ENCODE measurements at regions not wholly inside any gene's neighbourhood (a gene's known extent, or its start where the extent isn't known, plus 50 kb on each side); places are given as distances from the start of the nearest gene placed in this dataset.
A peak's percentile ranks its signal among the peaks of the same experiment; 100 is the strongest.

DNA sequence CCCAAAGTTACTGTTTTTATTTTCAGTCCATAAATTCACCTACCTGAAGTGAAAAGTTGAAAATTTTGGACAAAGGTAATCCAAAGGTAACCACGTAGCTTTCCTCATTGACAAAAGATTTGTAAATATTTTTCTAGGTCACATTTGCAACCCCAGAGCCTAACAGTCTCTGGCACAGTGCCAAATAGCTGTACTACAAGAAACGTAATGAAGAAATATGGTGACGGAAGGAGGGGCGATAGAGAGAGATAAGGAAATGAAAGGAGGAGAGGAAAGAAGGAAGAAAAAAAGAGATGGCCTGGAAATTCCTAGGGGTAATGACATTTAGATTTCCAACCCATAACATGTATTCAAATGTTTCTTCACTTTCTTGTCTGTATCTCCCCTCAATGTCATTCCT, 159.4 kb downstream of the BARHL2 start:
- peaks cover 3% of the 10 kb centered on the region; the same call in 1 of the 2 replicates for H3K79me2 ChIP-seq (ENCODE audit: insufficient read depth, low read length)
- H3K27me3 ChIP-seq (ENCODE audit: insufficient read depth, low read length, poor library complexity), result no peaks in the 10 kb centered on the region
- H3K4me3 ChIP-seq (ENCODE audit: low read depth in 1 of 2, low read length in 2 of 2), result peak overlapping the region; percentile 2 to 44; a peak in 3 of 4 replicates
- peak overlapping the region; percentile 88 for H3K27ac ChIP-seq (ENCODE audit: low read length)
- DNase-seq, result peak; percentile 68
- H3K4me2 ChIP-seq (ENCODE audit: insufficient read depth, low read length), result peak overlapping the region; percentile 54
- H3K4me1 ChIP-seq (ENCODE audit: insufficient read depth, low read length), result peaks cover 69% of the 10 kb centered on the region
- ATAC-seq (ENCODE audit: insufficient read depth, low read depth), result peak; percentile 5; the same call in 2 of the 3 replicates
- H3K9me3 ChIP-seq (ENCODE audit: insufficient read depth, low read length, severe bottlenecking), result no peaks in the 10 kb centered on the region
- H3K36me3 ChIP-seq (ENCODE audit: insufficient read depth, low read length), result no peaks in the 10 kb centered on the region
- peak overlapping the region; percentile 49 for H3K9ac ChIP-seq (ENCODE audit: low read depth, low read length)
- H4K20me1 ChIP-seq (ENCODE audit: insufficient read depth, low read length), result no peaks in the 10 kb centered on the region
- H2AFZ ChIP-seq (ENCODE audit: low read depth, low read length), result no peak overlapping the region
- TF ChIP-seq CTCF (IDR thresholded peaks at IDR 0.05; ENCODE audit: borderline replicate concordance, extremely low read depth, low read length, poor library complexity, severe bottlenecking) (no peak), EZH2 (IDR thresholded peaks at IDR 0.05; ENCODE audit: borderline replicate concordance, low read depth, low read length, severe bottlenecking) (no peak)

- Histone ChIP-seq H3K4me1 (ENCODE audit: insufficient read depth, low read length) (peaks cover 38% of the 10 kb centered on the region), H3K9me3 (ENCODE audit: insufficient read depth, low read length, severe bottlenecking) (no peaks in the 10 kb centered on the region), H3K27ac (ENCODE audit: low read length) (0 out of 2 replicates have a peak overlapping the region, but pooled peaks have one; percentile 4), H4K20me1 (ENCODE audit: insufficient read depth, low read length) (no peaks in the 10 kb centered on the region), H3K9ac (ENCODE audit: low read depth, low read length) (no peak overlapping the region), H3K4me3 (ENCODE audit: low read depth in 1 of 2, low read length in 2 of 2) (no peak overlapping the region), H2AFZ (ENCODE audit: low read depth, low read length) (no peak overlapping the region), H3K27me3 (ENCODE audit: insufficient read depth, low read length, poor library complexity) (no peaks in the 10 kb centered on the region), H3K36me3 (ENCODE audit: insufficient read depth, low read length) (no peaks in the 10 kb centered on the region; the same call in 1 of the 2 replicates), H3K4me2 (ENCODE audit: insufficient read depth, low read length) (no peak overlapping the region), H3K79me2 (ENCODE audit: insufficient read depth, low read length) (peaks cover 7% of the 10 kb centered on the region)
- ATAC-seq (ENCODE audit: insufficient read depth, low read depth) (no peak), DNase-seq (no peak)
- TF ChIP-seq EZH2 (IDR thresholded peaks at IDR 0.05; ENCODE audit: borderline replicate concordance, low read depth, low read length, severe bottlenecking), result no peak
- TF ChIP-seq CTCF (IDR thresholded peaks at IDR 0.05; ENCODE audit: borderline replicate concordance, extremely low read depth, low read length, poor library complexity, severe bottlenecking), result peak; percentile 7
These were observed 166.3 kb downstream of the BARHL2 start for GRCh38 chr1:90550626-90551406.

DNA sequence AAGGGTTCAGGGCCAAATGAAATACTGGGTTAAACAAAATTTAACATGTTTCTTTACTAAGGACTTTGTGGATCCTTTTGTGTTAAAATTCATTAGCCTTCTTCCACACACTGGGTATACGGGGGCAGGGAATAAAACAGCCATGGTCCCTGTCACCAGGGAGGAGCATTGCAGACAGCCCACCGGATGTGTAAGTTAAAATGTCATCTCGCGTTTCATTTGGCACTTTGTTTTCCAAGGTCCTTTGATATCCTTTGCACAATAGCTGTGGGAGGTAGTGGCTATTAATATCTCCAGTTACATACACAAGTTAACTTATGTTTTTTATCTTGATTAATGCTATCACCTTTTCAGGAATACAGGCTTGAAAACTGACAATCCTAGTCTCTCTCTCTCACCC, 172.7 kb downstream of the BARHL2 start:
- Histone ChIP-seq H3K27ac (ENCODE audit: low read length) (no peak overlapping the region), H2AFZ (ENCODE audit: low read depth, low read length) (no peak overlapping the region), H3K27me3 (ENCODE audit: insufficient read depth, low read length, poor library complexity) (no peaks in the 10 kb centered on the region), H3K4me1 (ENCODE audit: insufficient read depth, low read length) (peaks cover 21% of the 10 kb centered on the region), H4K20me1 (ENCODE audit: insufficient read depth, low read length) (no peaks in the 10 kb centered on the region), H3K9ac (ENCODE audit: low read depth, low read length) (no peak overlapping the region), H3K9me3 (ENCODE audit: insufficient read depth, low read length, severe bottlenecking) (no peaks in the 10 kb centered on the region), H3K4me3 (ENCODE audit: low read depth in 1 of 2, low read length in 2 of 2) (no peak overlapping the region), H3K79me2 (ENCODE audit: insufficient read depth, low read length) (no peaks in the 10 kb centered on the region), H3K4me2 (ENCODE audit: insufficient read depth, low read length) (no peak overlapping the region), H3K36me3 (ENCODE audit: insufficient read depth, low read length) (no peaks in the 10 kb centered on the region)
- TF ChIP-seq EZH2 (IDR thresholded peaks at IDR 0.05; ENCODE audit: borderline replicate concordance, low read depth, low read length, severe bottlenecking) (no peak), CTCF (IDR thresholded peaks at IDR 0.05; ENCODE audit: borderline replicate concordance, extremely low read depth, low read length, poor library complexity, severe bottlenecking) (no peak)
- DNase-seq (no peak), ATAC-seq (ENCODE audit: insufficient read depth, low read depth) (no peak; the same call in 2 of the 3 replicates)

Data from DND-41 (cell line).